ENCODE measurements at regions not wholly inside any gene's neighbourhood (a gene's known extent, or its start where the extent isn't known, plus 50 kb on each side); places are given as distances from the start of the nearest gene placed in this dataset.

DNA sequence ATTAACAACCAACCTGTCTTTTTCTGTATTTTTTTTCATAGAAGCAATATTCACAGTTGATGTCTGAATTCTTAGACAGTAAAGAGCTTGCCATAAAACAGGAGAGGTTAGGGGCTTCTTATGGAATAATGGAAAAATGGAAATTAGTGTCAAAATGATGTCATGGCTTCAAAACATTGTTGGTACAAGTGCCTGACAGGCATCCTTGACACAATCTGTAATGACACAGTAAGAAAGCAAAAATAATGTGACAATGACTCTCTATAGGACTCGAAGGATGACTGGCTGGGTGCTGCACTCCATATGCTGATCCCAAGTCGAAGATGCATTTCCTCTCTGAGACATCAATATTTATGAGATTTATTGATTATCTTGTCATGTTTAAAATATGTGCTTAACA is 205.3 kb upstream of the DACH1 start:
- Histone ChIP-seq H3K4me3 (ENCODE audit: low read length) (no peak overlapping the region), H3K4me1 (ENCODE audit: insufficient read depth, low read length) (no peaks in the 10 kb centered on the region), H3K27me3 (ENCODE audit: insufficient read depth, low read length, poor library complexity, severe bottlenecking) (no peaks in the 10 kb centered on the region), H3K36me3 (ENCODE audit: insufficient read depth, low read length) (no peaks in the 10 kb centered on the region), H3K9me3 (ENCODE audit: low read length) (no peaks in the 10 kb centered on the region), H3K27ac (ENCODE audit: low read depth, low read length) (no peak overlapping the region)
- Mint-ChIP-seq H3K4me1 (no peaks in the 10 kb centered on the region), H3K27me3 (no peaks in the 10 kb centered on the region), H3K36me3 (no peaks in the 10 kb centered on the region), H3K9me3 (peaks cover 3 to 11% (median 9%) of the 10 kb centered on the region in 5 donors), H3K4me3 (no peak overlapping the region), H3K27ac (no peak overlapping the region)
- POLR2A ChIA-PET = no interaction called here
- CTCF ChIA-PET = no interaction called here
- DNase-seq = no peak

DNA sequence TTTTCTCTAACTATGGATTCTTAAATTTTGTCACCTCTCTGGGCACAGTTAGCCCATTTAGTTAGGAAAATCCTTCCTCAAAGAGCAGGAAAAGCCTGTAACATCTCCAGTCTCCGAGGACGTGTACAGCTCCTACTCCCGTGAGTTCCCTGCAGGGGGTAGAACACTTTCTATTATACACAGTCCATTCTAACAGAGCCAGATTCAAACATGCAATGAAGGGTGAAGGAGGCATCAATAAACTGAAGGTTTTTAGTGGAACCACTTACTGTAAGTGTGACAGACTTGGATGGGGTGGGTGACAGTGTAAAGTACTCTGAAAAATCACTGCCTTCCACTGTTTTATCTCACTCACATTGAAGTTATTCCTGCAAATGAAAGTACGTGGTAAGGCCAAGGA is 204.7 kb upstream of the DACH1 start:
- no peak for DNase-seq
- Mint-ChIP-seq H3K36me3 (no peaks in the 10 kb centered on the region), H3K4me1 (no peaks in the 10 kb centered on the region), H3K27ac (no peak overlapping the region), H3K9me3 (peaks cover 7 to 17% (median 9%) of the 10 kb centered on the region in 5 donors), H3K4me3 (no peak overlapping the region), H3K27me3 (no peaks in the 10 kb centered on the region)
- POLR2A ChIA-PET = no interaction called here
- no peaks in the 10 kb centered on the region for H3K36me3 ChIP-seq (ENCODE audit: insufficient read depth, low read length)
- CTCF ChIA-PET = no interaction called here
- H3K9me3 ChIP-seq (ENCODE audit: low read length) = no peaks in the 10 kb centered on the region
- no peaks in the 10 kb centered on the region for H3K4me1 ChIP-seq (ENCODE audit: insufficient read depth, low read length)
- no peaks in the 10 kb centered on the region for H3K27me3 ChIP-seq (ENCODE audit: insufficient read depth, low read length, poor library complexity, severe bottlenecking)
- no peak overlapping the region for H3K27ac ChIP-seq (ENCODE audit: low read depth, low read length)
- H3K4me3 ChIP-seq (ENCODE audit: low read length) = no peak overlapping the region

DNA sequence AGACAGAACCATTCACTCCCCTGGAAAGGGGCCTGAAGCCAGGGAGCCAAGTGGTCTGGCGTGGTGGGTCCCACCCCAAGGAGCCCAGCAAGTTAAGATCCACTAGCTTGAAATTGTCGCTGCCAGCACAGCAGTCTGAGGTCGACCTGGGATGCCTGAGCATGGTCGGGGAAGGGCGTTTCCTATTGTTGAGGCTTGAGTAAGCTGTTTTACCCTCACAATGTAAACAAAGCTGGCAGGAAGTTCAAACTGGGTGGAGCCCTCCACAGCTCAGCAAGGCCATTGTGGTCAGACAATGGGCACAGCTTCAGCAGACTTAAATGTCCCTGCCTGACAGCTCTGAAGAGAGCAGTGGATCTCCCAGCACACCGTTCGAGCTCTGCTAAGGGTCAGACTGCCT is 195.6 kb upstream of the DACH1 start:
- Mint-ChIP-seq H3K9me3 (peaks cover 22 to 38% (median 26%) of the 10 kb centered on the region in 5 donors), H3K27me3 (no peaks in the 10 kb centered on the region), H3K27ac (no peak overlapping the region), H3K4me3 (no peak overlapping the region), H3K4me1 (no peaks in the 10 kb centered on the region), H3K36me3 (no peaks in the 10 kb centered on the region)
- CTCF ChIA-PET = no interaction called here
- Histone ChIP-seq H3K4me3 (ENCODE audit: low read length) (no peak overlapping the region), H3K4me1 (ENCODE audit: insufficient read depth, low read length) (no peaks in the 10 kb centered on the region), H3K27ac (ENCODE audit: low read depth, low read length) (no peak overlapping the region), H3K36me3 (ENCODE audit: insufficient read depth, low read length) (no peaks in the 10 kb centered on the region), H3K27me3 (ENCODE audit: insufficient read depth, low read length, poor library complexity, severe bottlenecking) (no peaks in the 10 kb centered on the region), H3K9me3 (ENCODE audit: low read length) (no peaks in the 10 kb centered on the region)
- POLR2A ChIA-PET = no interaction called here
- DNase-seq = no peak

DNA sequence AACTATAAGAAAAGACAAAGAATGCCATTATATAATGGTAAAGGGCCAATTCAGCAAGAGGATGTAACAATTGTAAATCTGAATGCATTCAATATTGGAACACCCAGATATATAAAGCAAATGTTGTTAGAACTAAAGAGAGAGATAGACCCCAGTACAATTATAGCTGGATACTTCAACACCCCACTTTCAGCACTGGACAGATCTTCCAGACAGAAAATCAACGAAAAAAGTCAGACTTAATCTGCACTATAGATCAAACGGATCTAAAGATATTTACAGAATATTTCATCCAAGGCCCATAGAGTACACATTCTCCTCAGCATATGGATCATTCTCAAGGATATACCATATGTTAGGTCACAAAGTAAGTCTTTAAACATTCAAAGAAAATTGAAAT is 194.6 kb upstream of the DACH1 start:
- POLR2A ChIA-PET = no interaction called here

DNA sequence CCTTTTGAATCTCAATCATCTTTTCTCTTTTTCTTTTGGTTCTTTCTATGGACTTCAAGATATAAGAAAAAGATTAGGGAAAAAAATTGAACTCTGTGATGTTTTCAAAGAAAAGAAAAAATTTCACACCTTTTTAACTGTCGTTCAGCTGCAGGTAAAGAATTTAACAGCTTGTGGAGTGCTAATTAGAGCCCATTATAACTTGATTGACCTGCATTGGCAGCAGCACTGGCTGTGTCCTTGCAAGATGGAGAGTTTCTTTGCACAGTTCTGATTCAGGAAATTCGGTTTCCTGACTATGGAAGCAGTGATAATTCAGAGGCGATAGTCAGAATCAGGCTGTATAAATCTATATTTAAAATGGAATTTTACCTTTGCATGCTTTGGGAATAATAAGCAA is 183.2 kb upstream of the DACH1 start:
- Histone ChIP-seq H3K9me3 (ENCODE audit: low read length) (no peaks in the 10 kb centered on the region), H3K36me3 (ENCODE audit: insufficient read depth, low read length) (no peaks in the 10 kb centered on the region), H3K4me3 (ENCODE audit: low read length) (no peak overlapping the region), H3K27ac (ENCODE audit: low read depth, low read length) (no peak overlapping the region), H3K4me1 (ENCODE audit: insufficient read depth, low read length) (no peaks in the 10 kb centered on the region), H3K27me3 (ENCODE audit: insufficient read depth, low read length, poor library complexity, severe bottlenecking) (no peaks in the 10 kb centered on the region)
- DNase-seq = no peak
- H3K4me3 Mint-ChIP-seq = no peak overlapping the region
- H3K4me1 Mint-ChIP-seq = no peaks in the 10 kb centered on the region
- H3K9me3 Mint-ChIP-seq = peaks cover 0 to 23% (median 7%) of the 10 kb centered on the region in 5 donors
- H3K27me3 Mint-ChIP-seq = no peaks in the 10 kb centered on the region
- H3K27ac Mint-ChIP-seq = no peak overlapping the region
- no peaks in the 10 kb centered on the region for H3K36me3 Mint-ChIP-seq
- ChIA-PET POLR2A (no interaction called here), CTCF (no interaction called here)

More for the DNA sequence above, 194.6 kb upstream of the DACH1 start:
- Histone ChIP-seq H3K36me3 (ENCODE audit: insufficient read depth, low read length) (no peaks in the 10 kb centered on the region), H3K27ac (ENCODE audit: low read depth, low read length) (no peak overlapping the region), H3K27me3 (ENCODE audit: insufficient read depth, low read length, poor library complexity, severe bottlenecking) (no peaks in the 10 kb centered on the region), H3K9me3 (ENCODE audit: low read length) (no peaks in the 10 kb centered on the region), H3K4me1 (ENCODE audit: insufficient read depth, low read length) (no peaks in the 10 kb centered on the region), H3K4me3 (ENCODE audit: low read length) (no peak overlapping the region)
- CTCF ChIA-PET = no interaction called here
- no peaks in the 10 kb centered on the region for H3K36me3 Mint-ChIP-seq
- peaks cover 19 to 30% (median 20%) of the 10 kb centered on the region in 5 donors for H3K9me3 Mint-ChIP-seq
- H3K27ac Mint-ChIP-seq = no peak overlapping the region
- DNase-seq = no peak
- H3K4me1 Mint-ChIP-seq = no peaks in the 10 kb centered on the region
- no peak overlapping the region for H3K4me3 Mint-ChIP-seq
- no peaks in the 10 kb centered on the region for H3K27me3 Mint-ChIP-seq

DNA sequence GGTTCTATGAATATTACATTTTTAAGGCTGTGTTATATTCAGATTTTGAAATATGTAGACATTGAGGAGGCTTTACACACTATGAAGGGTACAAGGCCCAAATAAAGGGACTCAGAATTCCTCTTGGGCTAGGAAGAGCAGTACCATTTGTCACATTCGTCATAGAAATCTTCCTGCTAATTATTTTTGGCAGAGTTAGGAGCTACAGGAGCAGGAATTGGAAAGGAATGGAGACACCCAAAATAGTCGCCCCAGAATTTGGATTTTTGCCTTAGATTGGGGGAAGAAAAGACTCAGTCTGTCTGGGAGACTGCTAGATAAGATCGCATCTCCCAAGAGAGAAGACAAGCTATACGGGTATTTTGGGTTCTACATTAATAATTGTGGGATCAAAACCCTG is 176.4 kb upstream of the DACH1 start:
- Histone ChIP-seq H3K27ac (ENCODE audit: low read depth, low read length) (no peak overlapping the region), H3K36me3 (ENCODE audit: insufficient read depth, low read length) (no peaks in the 10 kb centered on the region), H3K9me3 (ENCODE audit: low read length) (no peaks in the 10 kb centered on the region), H3K4me3 (ENCODE audit: low read length) (no peak overlapping the region), H3K27me3 (ENCODE audit: insufficient read depth, low read length, poor library complexity, severe bottlenecking) (no peaks in the 10 kb centered on the region), H3K4me1 (ENCODE audit: insufficient read depth, low read length) (no peaks in the 10 kb centered on the region)
- CTCF ChIA-PET = no interaction called here
- H3K9me3 Mint-ChIP-seq = peaks cover 0 to 10% (median 2%) of the 10 kb centered on the region in 5 donors
- H3K4me3 Mint-ChIP-seq = no peak overlapping the region
- DNase-seq = no peak
- no peak overlapping the region for H3K27ac Mint-ChIP-seq
- POLR2A ChIA-PET = no interaction called here
- no peaks in the 10 kb centered on the region for H3K4me1 Mint-ChIP-seq
- no peaks in the 10 kb centered on the region for H3K36me3 Mint-ChIP-seq
- H3K27me3 Mint-ChIP-seq = no peaks in the 10 kb centered on the region

DNA sequence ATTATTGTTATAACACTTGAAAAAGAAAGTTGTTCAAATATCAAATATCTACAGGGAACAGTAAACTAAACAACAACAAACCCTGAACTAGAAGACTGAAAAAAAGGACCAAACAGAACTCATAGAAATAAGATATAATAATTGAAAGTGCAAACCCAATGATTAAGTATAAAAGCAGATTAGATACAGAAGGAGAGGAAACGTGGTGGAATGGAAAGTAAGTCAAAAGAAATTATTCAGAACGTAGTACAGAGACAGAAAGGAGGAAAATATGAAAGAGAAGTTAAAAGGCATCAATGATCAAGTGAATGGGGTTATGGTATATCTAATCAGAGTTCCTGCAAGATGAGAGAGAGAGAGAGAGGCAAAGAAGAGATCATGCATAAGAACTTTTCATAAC is 174.2 kb upstream of the DACH1 start:
- no peak overlapping the region for H3K27ac Mint-ChIP-seq
- no peaks in the 10 kb centered on the region for H3K36me3 Mint-ChIP-seq
- no peak overlapping the region for H3K4me3 ChIP-seq (ENCODE audit: low read length)
- no peak overlapping the region for H3K27ac ChIP-seq (ENCODE audit: low read depth, low read length)
- DNase-seq = no peak
- H3K36me3 ChIP-seq (ENCODE audit: insufficient read depth, low read length) = no peaks in the 10 kb centered on the region
- H3K27me3 ChIP-seq (ENCODE audit: insufficient read depth, low read length, poor library complexity, severe bottlenecking) = no peaks in the 10 kb centered on the region
- POLR2A ChIA-PET = no interaction called here
- H3K4me3 Mint-ChIP-seq = no peak overlapping the region
- H3K27me3 Mint-ChIP-seq = no peaks in the 10 kb centered on the region
- no peaks in the 10 kb centered on the region for H3K9me3 ChIP-seq (ENCODE audit: low read length)
- H3K9me3 Mint-ChIP-seq = peaks cover 0 to 13% (median 4%) of the 10 kb centered on the region in 5 donors
- H3K4me1 Mint-ChIP-seq = no peaks in the 10 kb centered on the region
- CTCF ChIA-PET = no interaction called here
- no peaks in the 10 kb centered on the region for H3K4me1 ChIP-seq (ENCODE audit: insufficient read depth, low read length)

DNA sequence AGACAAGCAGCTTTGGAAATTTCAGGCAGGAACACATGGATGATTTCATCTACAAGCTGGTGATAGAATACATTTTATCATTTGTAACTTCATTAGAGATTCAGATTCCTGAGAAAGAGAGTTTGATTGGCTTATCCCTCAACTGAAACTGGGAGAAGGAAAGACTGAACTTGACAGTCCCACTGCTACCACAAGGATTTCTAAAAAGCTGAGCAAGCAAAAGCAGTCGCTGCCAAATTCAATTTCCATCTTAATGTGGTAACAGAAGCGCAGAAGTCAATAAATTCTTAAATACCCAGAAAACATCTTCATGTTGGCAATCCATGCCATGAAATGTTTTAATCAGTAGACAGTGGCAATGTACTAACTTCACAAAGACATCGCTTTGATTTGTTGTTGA is 172.1 kb upstream of the DACH1 start:
- H3K36me3 ChIP-seq (ENCODE audit: insufficient read depth, low read length) = no peaks in the 10 kb centered on the region
- H3K9me3 ChIP-seq (ENCODE audit: low read length) = no peaks in the 10 kb centered on the region
- no peaks in the 10 kb centered on the region for H3K36me3 Mint-ChIP-seq
- H3K4me1 Mint-ChIP-seq = no peaks in the 10 kb centered on the region
- no peaks in the 10 kb centered on the region for H3K27me3 Mint-ChIP-seq
- ChIA-PET CTCF (no interaction called here), POLR2A (no interaction called here)
- no peaks in the 10 kb centered on the region for H3K4me1 ChIP-seq (ENCODE audit: insufficient read depth, low read length)
- no peaks in the 10 kb centered on the region for H3K27me3 ChIP-seq (ENCODE audit: insufficient read depth, low read length, poor library complexity, severe bottlenecking)
- no peak overlapping the region for H3K4me3 Mint-ChIP-seq
- peaks cover 0 to 13% (median 7%) of the 10 kb centered on the region in 5 donors for H3K9me3 Mint-ChIP-seq
- no peak for DNase-seq
- H3K27ac ChIP-seq (ENCODE audit: low read depth, low read length) = no peak overlapping the region
- no peak overlapping the region for H3K4me3 ChIP-seq (ENCODE audit: low read length)
- no peak overlapping the region for H3K27ac Mint-ChIP-seq

DNA sequence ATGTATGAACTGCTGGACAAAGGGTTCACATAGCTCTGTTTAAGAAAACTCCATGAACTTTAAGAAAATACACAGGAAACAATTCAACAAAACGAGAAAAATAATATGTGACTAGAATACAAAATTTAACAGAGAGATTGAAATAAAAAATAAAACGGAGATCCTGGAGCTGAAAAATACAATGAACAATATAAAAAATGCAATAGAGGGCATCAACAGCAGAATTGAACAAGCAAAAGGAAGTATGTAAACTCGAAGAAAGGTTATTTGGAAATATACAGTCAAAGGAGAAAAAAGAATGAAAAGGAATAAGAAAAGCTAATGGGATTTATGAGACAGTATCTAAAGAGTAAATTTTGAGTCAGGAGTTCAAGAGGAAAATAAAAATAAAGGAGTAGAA is 163.0 kb upstream of the DACH1 start:
- Mint-ChIP-seq H3K27me3 (peaks cover 0 to 2% of the 10 kb centered on the region in 2 donors), H3K36me3 (no peaks in the 10 kb centered on the region), H3K9me3 (peaks cover 10 to 32% (median 13%) of the 10 kb centered on the region in 5 donors), H3K27ac (no peak overlapping the region), H3K4me1 (no peaks in the 10 kb centered on the region), H3K4me3 (no peak overlapping the region)
- ChIA-PET CTCF (no interaction called here), POLR2A (no interaction called here)
- DNase-seq = no peak
- Histone ChIP-seq H3K36me3 (ENCODE audit: insufficient read depth, low read length) (no peaks in the 10 kb centered on the region), H3K4me1 (ENCODE audit: insufficient read depth, low read length) (no peaks in the 10 kb centered on the region), H3K9me3 (ENCODE audit: low read length) (no peaks in the 10 kb centered on the region), H3K27ac (ENCODE audit: low read depth, low read length) (no peak overlapping the region), H3K4me3 (ENCODE audit: low read length) (no peak overlapping the region), H3K27me3 (ENCODE audit: insufficient read depth, low read length, poor library complexity, severe bottlenecking) (no peaks in the 10 kb centered on the region)
